ENCODE measurements at regions not wholly inside any gene's neighbourhood (a gene's known extent, or its start where the extent isn't known, plus 50 kb on each side); places are given as distances from the start of the nearest gene placed in this dataset.

- TF ChIP-seq CTCF (IDR thresholded peaks at IDR 0.05) = no peak
- no peak for TF ChIP-seq POLR2A (IDR thresholded peaks at IDR 0.05)
Observed at GRCh38 chr20:22052025-22052650, 346.7 kb downstream of the PAX1 start.
